ENCODE measurements at regions not wholly inside any gene's neighbourhood (a gene's known extent, or its start where the extent isn't known, plus 50 kb on each side); places are given as distances from the start of the nearest gene placed in this dataset.
"Not testable (repeated sequence)": the region's sequence is repeated elsewhere in the genome, so short reads cannot be mapped to it uniquely, and the experiment has no call there.

DNA sequence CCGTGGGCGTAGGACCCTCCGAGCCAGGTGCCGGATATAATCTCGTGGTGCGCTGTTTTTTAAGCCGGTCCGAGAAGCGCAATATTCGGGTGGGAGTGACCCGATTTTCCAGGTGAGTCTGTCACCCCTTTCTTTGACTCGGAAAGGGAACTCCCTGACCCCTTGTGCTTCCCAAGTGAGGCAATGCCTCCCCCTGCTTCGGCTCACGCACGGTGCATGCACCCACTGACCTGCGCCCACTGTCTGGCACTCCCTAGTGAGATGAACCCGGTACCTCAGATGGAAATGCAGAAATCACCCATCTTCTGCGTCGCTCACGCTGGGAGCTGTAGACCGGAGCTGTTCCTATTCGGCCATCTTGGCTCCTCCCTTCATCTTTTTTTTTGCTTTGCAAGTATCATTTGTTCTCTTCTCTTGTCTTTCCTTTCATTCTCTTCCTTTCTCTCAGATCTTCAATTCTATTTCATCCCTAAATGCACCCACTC lies 50.2 kb upstream of the CSNK1A1L start:
- H3K27ac ChIP-seq (ENCODE audit: low read depth); H3K27ac Mint-ChIP-seq; H4K20me1 ChIP-seq (replicated peaks; ENCODE audit: insufficient read depth); ATAC-seq; H3K36me3 Mint-ChIP-seq (ENCODE audit: low read depth); H3F3A ChIP-seq (replicated peaks; ENCODE audit: low read depth); H3K27me3 Mint-ChIP-seq (ENCODE audit: insufficient read depth, low read depth, poor library complexity); H3K27me3 ChIP-seq (ENCODE audit: insufficient read depth); DNase-seq (ENCODE audit: low spot score); H3K79me2 ChIP-seq (replicated peaks; ENCODE audit: insufficient read depth); H3K9me3 Mint-ChIP-seq; H3K4me1 Mint-ChIP-seq; H3K36me3 ChIP-seq (ENCODE audit: insufficient read depth); H3K4me1 ChIP-seq (ENCODE audit: insufficient read depth); H3K9me2 ChIP-seq (ENCODE audit: insufficient read depth): not testable (repeated sequence)
- Histone ChIP-seq H3K4me2 (peak overlapping the region; percentile 69; the same call in 1 of the 2 replicates), H3K4me3 (peak overlapping the region; percentile 37), H2AFZ (0 out of 2 replicates have a peak overlapping the region, but pooled peaks have one; percentile 67)
- H3K4me3 Mint-ChIP-seq: peak overlapping the region; percentile 39; the same call in 2 of the 3 replicates

All from GM23338 (cell line).